A172 (cell line): ENCODE measurements at regions not wholly inside any gene's neighbourhood (a gene's known extent, or its start where the extent isn't known, plus 50 kb on each side); places are given as distances from the start of the nearest gene placed in this dataset.

Source experiments
- DNase-seq: peaks from one replicate; pipeline ENCODE4 v3.0.0-alpha.2; 2015; ENCODE audit warnings: low spot score

GRCh38 chr4:13844740-13845139 lies 217.2 kb upstream of the BOD1L1 start:
- DNase-seq: no peak

- DNase-seq: no peak
Measured at GRCh38 chr4:13849778-13850177, 222.3 kb upstream of the BOD1L1 start.

GRCh38 chr4:13851085-13851940 lies 223.8 kb upstream of the BOD1L1 start:
- no peak for DNase-seq

- DNase-seq: no peak
Measured at GRCh38 chr4:13852411-13852810, 224.9 kb upstream of the BOD1L1 start.

GRCh38 chr4:13856387-13856786 lies 228.9 kb upstream of the BOD1L1 start:
- no peak for DNase-seq

GRCh38 chr4:13857397-13857796 lies 229.9 kb upstream of the BOD1L1 start:
- no peak for DNase-seq

- no peak for DNase-seq
Measured at GRCh38 chr4:13857800-13858199, 230.3 kb upstream of the BOD1L1 start.

GRCh38 chr4:13859423-13859822 lies 231.9 kb upstream of the BOD1L1 start:
- no peak for DNase-seq

- DNase-seq: no peak
Measured at GRCh38 chr4:13860126-13860525, 232.6 kb upstream of the BOD1L1 start.

- no peak for DNase-seq
Measured at GRCh38 chr4:13865871-13866669, 238.5 kb upstream of the BOD1L1 start.

- DNase-seq: no peak
Measured at GRCh38 chr4:13866881-13867280, 239.4 kb upstream of the BOD1L1 start.

GRCh38 chr4:13872155-13872554 lies 244.6 kb upstream of the BOD1L1 start:
- no peak for DNase-seq

GRCh38 chr4:13872955-13873354 lies 245.4 kb upstream of the BOD1L1 start:
- no peak for DNase-seq

- DNase-seq: no peak
Measured at GRCh38 chr4:13875181-13875580, 247.7 kb upstream of the BOD1L1 start.

- no peak for DNase-seq
Measured at GRCh38 chr4:13876131-13876530, 248.6 kb upstream of the BOD1L1 start.

GRCh38 chr4:13876940-13877339 lies 249.4 kb upstream of the BOD1L1 start:
- DNase-seq: no peak

- DNase-seq: no peak
Measured at GRCh38 chr4:13877626-13878025, 250.1 kb upstream of the BOD1L1 start.

GRCh38 chr4:13881892-13882291 lies 254.4 kb upstream of the BOD1L1 start:
- DNase-seq: no peak

- DNase-seq: no peak
Measured at GRCh38 chr4:13887010-13887409, 259.5 kb upstream of the BOD1L1 start.

- DNase-seq: peak; percentile 79
Measured at GRCh38 chr4:13888112-13888511, 260.6 kb upstream of the BOD1L1 start.

- DNase-seq: no peak
Measured at GRCh38 chr4:13891544-13891939, 264.0 kb upstream of the BOD1L1 start.

- peak; percentile 16 for DNase-seq
Measured at GRCh38 chr4:13892739-13893105, 265.2 kb upstream of the BOD1L1 start.

GRCh38 chr4:13893211-13893610 lies 265.7 kb upstream of the BOD1L1 start:
- DNase-seq: no peak
